ENCODE measurements at regions not wholly inside any gene's neighbourhood (a gene's known extent, or its start where the extent isn't known, plus 50 kb on each side); places are given as distances from the start of the nearest gene placed in this dataset.

DNA sequence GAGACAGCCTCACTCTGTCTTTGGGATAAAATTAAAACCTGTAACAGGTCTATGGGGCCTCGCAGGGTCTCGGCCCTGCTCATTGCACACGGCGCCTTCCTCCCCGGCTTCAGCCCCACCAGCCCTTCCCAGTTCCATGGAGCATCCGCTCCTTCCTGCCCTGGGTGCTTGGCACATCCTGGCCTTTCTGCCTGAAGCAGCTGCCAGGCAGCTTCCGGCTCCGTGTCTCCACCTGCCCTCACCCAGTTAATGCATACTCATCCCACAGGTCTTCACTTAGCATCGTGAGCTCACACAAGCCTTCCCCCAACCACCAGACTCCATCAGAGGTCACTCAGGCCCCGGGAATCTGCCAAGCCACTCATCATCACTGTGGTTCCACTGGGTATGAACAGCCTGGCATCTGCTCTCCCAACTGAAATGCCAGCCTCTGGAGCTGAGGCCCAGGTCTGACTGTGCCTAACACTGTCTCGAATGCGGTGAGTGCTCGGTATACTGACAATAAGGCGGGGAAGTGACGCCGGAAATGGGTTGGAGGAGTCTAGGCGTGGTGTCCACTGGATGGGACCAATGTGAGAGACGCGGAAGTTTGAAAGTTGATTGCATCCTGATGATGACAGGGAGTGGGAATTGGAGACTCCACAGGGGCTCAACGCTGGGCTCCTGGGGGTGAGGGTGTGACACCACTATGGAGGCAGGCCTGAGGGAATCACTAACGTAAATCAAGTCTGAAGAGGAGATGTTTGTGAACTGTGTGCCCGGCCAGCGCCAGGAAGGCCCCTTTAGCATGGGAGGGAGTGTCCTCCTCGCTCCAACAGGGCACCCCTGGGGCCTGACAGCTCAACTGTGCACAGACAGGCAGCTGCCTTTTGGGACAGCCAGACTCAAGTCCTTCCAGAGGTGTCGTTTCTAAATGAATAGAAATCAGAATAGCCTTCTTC is 245.8 kb downstream of the TTLL2 start:
- TF ChIP-seq, protein P1, sequence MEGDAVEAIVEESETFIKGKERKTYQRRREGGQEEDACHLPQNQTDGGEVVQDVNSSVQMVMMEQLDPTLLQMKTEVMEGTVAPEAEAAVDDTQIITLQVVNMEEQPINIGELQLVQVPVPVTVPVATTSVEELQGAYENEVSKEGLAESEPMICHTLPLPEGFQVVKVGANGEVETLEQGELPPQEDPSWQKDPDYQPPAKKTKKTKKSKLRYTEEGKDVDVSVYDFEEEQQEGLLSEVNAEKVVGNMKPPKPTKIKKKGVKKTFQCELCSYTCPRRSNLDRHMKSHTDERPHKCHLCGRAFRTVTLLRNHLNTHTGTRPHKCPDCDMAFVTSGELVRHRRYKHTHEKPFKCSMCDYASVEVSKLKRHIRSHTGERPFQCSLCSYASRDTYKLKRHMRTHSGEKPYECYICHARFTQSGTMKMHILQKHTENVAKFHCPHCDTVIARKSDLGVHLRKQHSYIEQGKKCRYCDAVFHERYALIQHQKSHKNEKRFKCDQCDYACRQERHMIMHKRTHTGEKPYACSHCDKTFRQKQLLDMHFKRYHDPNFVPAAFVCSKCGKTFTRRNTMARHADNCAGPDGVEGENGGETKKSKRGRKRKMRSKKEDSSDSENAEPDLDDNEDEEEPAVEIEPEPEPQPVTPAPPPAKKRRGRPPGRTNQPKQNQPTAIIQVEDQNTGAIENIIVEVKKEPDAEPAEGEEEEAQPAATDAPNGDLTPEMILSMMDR (IDR thresholded peaks at IDR 0.05): no peak
- no peak for TF ChIP-seq POLR2A (IDR thresholded peaks at IDR 0.05)
